SK-N-SH treated with all-trans-retinoic acid at 6 μM for 48 hours (cell line): ENCODE measurements at regions not wholly inside any gene's neighbourhood (a gene's known extent, or its start where the extent isn't known, plus 50 kb on each side); places are given as distances from the start of the nearest gene placed in this dataset.

ENCODE experiments used
- ATAC-seq: fragments of 200-7000 bp; cut with Tn5 transposase; 3 replicates; pipeline ENCODE4 v1.9.1; 2020; ENCODE audit warnings: mild to moderate bottlenecking, moderate library complexity
- BACH2 ChIP-seq: fragments of 250-450 bp; sonication (Bioruptor Pico); IDR thresholded peaks from 2 replicates; pipeline ENCODE4 v1.9.0; 2021; ENCODE audit warnings: mild to moderate bottlenecking, borderline replicate concordance
- CREB5 ChIP-seq: fragments of 250-450 bp; sonication (Bioruptor Pico); IDR thresholded peaks from 2 replicates; pipeline ENCODE4 v1.5.1; 2020; ENCODE audit warnings: low read depth, mild to moderate bottlenecking, moderate library complexity
- CSDC2 ChIP-seq: fragments of 250-450 bp; sonication (Bioruptor Pico); IDR thresholded peaks from 2 replicates; pipeline ENCODE4 v1.5.0; 2020; ENCODE audit warnings: mild to moderate bottlenecking, moderate library complexity
- ESRRG ChIP-seq: fragments of 250-450 bp; sonication (Bioruptor Pico); IDR thresholded peaks from 2 replicates; pipeline ENCODE4 v1.6.1; 2021; ENCODE audit warnings: mild to moderate bottlenecking
- GLIS3 ChIP-seq: fragments of 250-450 bp; sonication (Bioruptor Pico); IDR thresholded peaks from 2 replicates; pipeline ENCODE4 v1.5.0; 2020; ENCODE audit warnings: mild to moderate bottlenecking, moderate library complexity
- ISL1 ChIP-seq: fragments of 250-450 bp; sonication (Bioruptor Pico); IDR thresholded peaks from 2 replicates; pipeline ENCODE4 v2.1.2; 2022; ENCODE audit warnings: mild to moderate bottlenecking, moderate library complexity
- OSR1 ChIP-seq: fragments of 250-450 bp; sonication (Bioruptor Pico); IDR thresholded peaks from 2 replicates; pipeline ENCODE4 v1.8.0; 2022; ENCODE audit warnings: moderate library complexity, mild to moderate bottlenecking, inconsistent platforms
- PATZ1 ChIP-seq: fragments of 250-450 bp; sonication (Bioruptor Pico); IDR thresholded peaks from 2 replicates; pipeline ENCODE4 v1.8.0; 2020; ENCODE audit warnings: mild to moderate bottlenecking, moderate library complexity, borderline replicate concordance
- POU6F1 ChIP-seq: fragments of 250-450 bp; sonication (Bioruptor Pico); IDR thresholded peaks from 2 replicates; pipeline ENCODE4 v1.8.0; 2021; ENCODE audit warnings: low read depth, mild to moderate bottlenecking, moderate library complexity, borderline replicate concordance
- PPARA ChIP-seq: fragments of 250-450 bp; sonication (Bioruptor Pico); IDR thresholded peaks from 2 replicates; pipeline ENCODE4 v1.5.0; 2020; ENCODE audit warnings: mild to moderate bottlenecking, borderline replicate concordance
- RARB ChIP-seq: fragments of 250-450 bp; sonication (Bioruptor Pico); IDR thresholded peaks from 2 replicates; pipeline ENCODE4 v1.8.0; 2021; ENCODE audit warnings: mild to moderate bottlenecking, moderate library complexity
- SNAI2 ChIP-seq: fragments of 250-450 bp; sonication (Bioruptor Pico); IDR thresholded peaks from 2 replicates; pipeline ENCODE4 v1.5.0; 2020; ENCODE audit warnings: mild to moderate bottlenecking, moderate library complexity
- TCF4 ChIP-seq: fragments of 250-450 bp; sonication (Bioruptor Pico); IDR thresholded peaks from 2 replicates; pipeline ENCODE4 v1.8.0; 2021; ENCODE audit warnings: mild to moderate bottlenecking, moderate library complexity, borderline replicate concordance
- TOX ChIP-seq: fragments of 250-450 bp; sonication (Bioruptor Pico); IDR thresholded peaks from 2 replicates; pipeline ENCODE4 v1.8.0; 2021; ENCODE audit warnings: mild to moderate bottlenecking, moderate library complexity, borderline replicate concordance
- TSHZ2 ChIP-seq: fragments of 250-450 bp; sonication (Bioruptor Pico); IDR thresholded peaks from 2 replicates; pipeline ENCODE4 v1.5.0; 2020; ENCODE audit warnings: mild to moderate bottlenecking, moderate library complexity
- ZC3H10 ChIP-seq: fragments of 250-450 bp; sonication (Bioruptor Pico); IDR thresholded peaks from 2 replicates; pipeline ENCODE4 v1.5.1; 2021; ENCODE audit warnings: mild to moderate bottlenecking, moderate library complexity
- ZFP3 ChIP-seq: fragments of 250-450 bp; sonication (Bioruptor Pico); IDR thresholded peaks from 2 replicates; pipeline ENCODE4 v1.5.0; 2020; ENCODE audit warnings: mild to moderate bottlenecking, moderate library complexity
- ZFP30 ChIP-seq: fragments of 450-650 bp; formaldehyde crosslinking; IDR thresholded peaks from 2 replicates; pipeline ENCODE4 v1.5.0; 2022; ENCODE audit warnings: mild to moderate bottlenecking, moderate library complexity
- ZNF565 ChIP-seq: fragments of 450-650 bp; formaldehyde crosslinking; conservative IDR thresholded peaks from 2 replicates; pipeline ENCODE4 v1.5.0; 2020; ENCODE audit warnings: low read depth, mild to moderate bottlenecking, moderate library complexity
- ZNF70 ChIP-seq: fragments of 450-650 bp; formaldehyde crosslinking; IDR thresholded peaks from 2 replicates; pipeline ENCODE4 v1.5.0; 2020; ENCODE audit warnings: mild to moderate bottlenecking, moderate library complexity
- ZNF8 ChIP-seq: fragments of 450-650 bp; formaldehyde crosslinking; IDR thresholded peaks from 2 replicates; pipeline ENCODE4 v1.5.0; 2020; ENCODE audit warnings: mild to moderate bottlenecking, moderate library complexity

- no peak for ATAC-seq
- TF ChIP-seq ZC3H10 (CRISPR knock-in tag) (no peak), BACH2 (CRISPR knock-in tag) (no peak), TOX (no peak), ZNF8 (CRISPR knock-in tag) (no peak), ZNF565 (CRISPR knock-in tag) (no peak), OSR1 (CRISPR knock-in tag) (no peak), CREB5 (CRISPR knock-in tag) (no peak), ISL1 (no peak), ZFP3 (CRISPR knock-in tag) (no peak), ZNF70 (CRISPR knock-in tag) (no peak), SNAI2 (CRISPR knock-in tag) (no peak), PPARA (no peak), TSHZ2 (no peak), GLIS3 (CRISPR knock-in tag) (no peak), ZFP30 (CRISPR knock-in tag) (no peak), CSDC2 (CRISPR knock-in tag) (no peak)
Observed at GRCh38 chr9:87160148-87161102, 213.1 kb upstream of the GAS1 start.

GRCh38 chr9:87167161-87167560, 219.9 kb upstream of the GAS1 start:
- no peak for TF ChIP-seq OSR1 (CRISPR knock-in tag)
- no peak for TF ChIP-seq ZC3H10 (CRISPR knock-in tag)
- TF ChIP-seq GLIS3 (CRISPR knock-in tag), result no peak
- no peak for TF ChIP-seq ZNF8 (CRISPR knock-in tag)
- no peak for TF ChIP-seq PATZ1
- TF ChIP-seq ISL1, result no peak
- TF ChIP-seq TOX, result no peak
- no peak for TF ChIP-seq SNAI2 (CRISPR knock-in tag)
- TF ChIP-seq ZFP3 (CRISPR knock-in tag), result no peak
- TF ChIP-seq TCF4 (CRISPR knock-in tag), result no peak
- no peak for TF ChIP-seq CSDC2 (CRISPR knock-in tag)
- no peak for TF ChIP-seq POU6F1 (CRISPR knock-in tag)
- no peak for ATAC-seq

GRCh38 chr9:87167582-87167981, 220.3 kb upstream of the GAS1 start:
- no peak for TF ChIP-seq ZC3H10 (CRISPR knock-in tag)
- TF ChIP-seq TCF4 (CRISPR knock-in tag), result no peak
- no peak for TF ChIP-seq BACH2 (CRISPR knock-in tag)
- TF ChIP-seq CREB5 (CRISPR knock-in tag), result no peak
- no peak for TF ChIP-seq OSR1 (CRISPR knock-in tag)
- TF ChIP-seq ZFP30 (CRISPR knock-in tag), result no peak
- no peak for TF ChIP-seq SNAI2 (CRISPR knock-in tag)
- no peak for TF ChIP-seq ZFP3 (CRISPR knock-in tag)
- no peak for TF ChIP-seq TOX
- TF ChIP-seq ZNF565 (CRISPR knock-in tag), result no peak
- TF ChIP-seq ZNF8 (CRISPR knock-in tag), result no peak
- no peak for TF ChIP-seq ZNF70 (CRISPR knock-in tag)
- TF ChIP-seq ESRRG (CRISPR knock-in tag), result no peak
- no peak for TF ChIP-seq CSDC2 (CRISPR knock-in tag)
- TF ChIP-seq GLIS3 (CRISPR knock-in tag), result no peak
- no peak for TF ChIP-seq TSHZ2
- no peak for TF ChIP-seq RARB
- no peak for ATAC-seq
